OCI-LY7 (cell line): ENCODE measurements at regions not wholly inside any gene's neighbourhood (a gene's known extent, or its start where the extent isn't known, plus 50 kb on each side); places are given as distances from the start of the nearest gene placed in this dataset.

ENCODE experiments used
- BruUV-seq: library from RNA; stranded (reverse); fragments of 400-500 nt; replicated peaks from 2 replicates; lab custom pipeline; 2021; lab: Mats Ljungman, UMichigan
- CTCF ChIA-PET: fragments of 300-600 bp; sonication (Branson Sonifier 250); formaldehyde crosslinking; loops from one replicate; lab custom pipeline; 2022; ENCODE audit warnings: antibody characterized with exemption; ENCODE audit not compliant: unreplicated experiment; lab: Charles Lee
- POLR2A ChIA-PET: fragments of 300-600 bp; sonication (Branson Sonifier 250); formaldehyde crosslinking; loops from one replicate; lab custom pipeline; 2022; ENCODE audit warnings: antibody characterized with exemption; lab: Charles Lee
- DNase-seq: peaks from one replicate; pipeline ENCODE4 v3.0.0-alpha.2; 2015; ENCODE audit warnings: low spot score
- H2AFZ ChIP-seq: fragments of 200-600 bp; sonication (generic), shearing (Covaris generic); 2 replicates; pipeline ENCODE4 v1.6.1; 2014; ENCODE audit warnings: mild to moderate bottlenecking, antibody characterized with exemption, low read length, moderate library complexity
- H3K27ac ChIP-seq: fragments of 200-600 bp; sonication (generic); 2 replicates; pipeline ENCODE4 v1.5.1; 2014; ENCODE audit warnings: mixed run types, low read depth, mild to moderate bottlenecking, moderate library complexity, low read length, inconsistent platforms; ENCODE audit not compliant: poor library complexity, severe bottlenecking
- H3K36me3 ChIP-seq: fragments of 200-600 bp; sonication (generic); 2 replicates; pipeline ENCODE4 v1.6.1; 2014; ENCODE audit warnings: mild to moderate bottlenecking, antibody characterized with exemption, low read length, moderate library complexity, mixed read lengths; ENCODE audit not compliant: insufficient read depth
- H3K4me1 ChIP-seq: fragments of 200-600 bp; sonication (generic); 2 replicates; pipeline ENCODE4 v1.5.1; 2014; ENCODE audit warnings: mild to moderate bottlenecking, low read length; ENCODE audit not compliant: insufficient read depth, poor library complexity, severe bottlenecking
- H3K4me2 ChIP-seq: fragments of 200-600 bp; sonication (generic); 2 replicates; pipeline ENCODE4 v1.6.1; 2014; ENCODE audit warnings: mild to moderate bottlenecking, low read length
- H3K4me3 ChIP-seq: fragments of 200-600 bp; sonication (generic); 2 replicates; pipeline ENCODE4 v1.5.1; 2014; ENCODE audit warnings: mild to moderate bottlenecking, low read depth, low read length; ENCODE audit not compliant: poor library complexity, severe bottlenecking
- H3K79me2 ChIP-seq: fragments of 200-600 bp; sonication (generic); 2 replicates; pipeline ENCODE4 v1.6.1; 2016; ENCODE audit warnings: low read depth, mild to moderate bottlenecking, low read length, moderate library complexity, mixed read lengths; ENCODE audit not compliant: insufficient read depth
- H3K9me2 ChIP-seq: fragments of 200-600 bp; sonication (generic); 2 replicates; pipeline ENCODE4 v1.6.1; 2016; ENCODE audit warnings: mild to moderate bottlenecking, low read length, mixed read lengths; ENCODE audit not compliant: insufficient read depth
- H3K9me3 ChIP-seq: fragments of 200-600 bp; sonication (generic); 2 replicates; pipeline ENCODE4 v1.6.1; 2014; ENCODE audit warnings: mild to moderate bottlenecking, mixed run types, low read length, mixed read lengths
- H4K20me1 ChIP-seq: fragments of 200-600 bp; sonication (generic); 2 replicates; pipeline ENCODE4 v1.6.1; 2014; ENCODE audit warnings: mild to moderate bottlenecking, antibody characterized with exemption, low read length, moderate library complexity, mixed read lengths; ENCODE audit not compliant: insufficient read depth
- CTCF ChIP-seq: fragments of 200-600 bp; sonication (generic); conservative IDR thresholded peaks from 2 replicates; pipeline ENCODE4 v1.5.1; 2014; ENCODE audit warnings: mild to moderate bottlenecking, antibody characterized with exemption, low read length, moderate library complexity, mixed read lengths
- EZH2phosphoT487 ChIP-seq: fragments of 200-600 bp; sonication (generic); IDR thresholded peaks from 2 replicates; pipeline ENCODE4 v1.6.1; 2018; ENCODE audit warnings: low read depth, borderline replicate concordance, mild to moderate bottlenecking, mixed run types, antibody characterized with exemption, low read length, moderate library complexity, mixed read lengths
- intact Hi-C: fragments of 100-400 bp; cut with micrococcal nuclease; formaldehyde crosslinking; loops from one replicate; pipeline ENCODE4 v1.10.0; 2022; ENCODE audit not compliant: unreplicated experiment

- Histone ChIP-seq H3K36me3 (no peaks in the 10 kb centered on the region), H3K4me3 (no peak overlapping the region), H3K9me2 (no peaks in the 10 kb centered on the region), H3K9me3 (no peaks in the 10 kb centered on the region), H2AFZ (no peak overlapping the region), H3K4me2 (no peak overlapping the region), H3K4me1 (no peaks in the 10 kb centered on the region), H3K79me2 (no peaks in the 10 kb centered on the region), H4K20me1 (no peaks in the 10 kb centered on the region), H3K27ac (no peak overlapping the region)
- POLR2A ChIA-PET: interaction anchor here (0.9 kb wide), 1 partner anchor 18 kb away, joined by 3 read pairs; no protein-coding TSS in a partner anchor
- intact Hi-C loops: no loop called here
- TF ChIP-seq EZH2phosphoT487: no peak
- TF ChIP-seq CTCF: no peak
- no TSS peak for BruUV-seq
- DNase-seq: no peak
- CTCF ChIA-PET: no interaction called here
Observed at GRCh38 chr10:83648201-83648600, 491.1 kb upstream of the GHITM start.

GRCh38 chr10:83649471-83649870, 489.8 kb upstream of the GHITM start:
- BruUV-seq: no TSS peak
- intact Hi-C loops: no loop called here
- H4K20me1 ChIP-seq: no peaks in the 10 kb centered on the region
- H3K27ac ChIP-seq: no peak overlapping the region
- no peaks in the 10 kb centered on the region for H3K4me1 ChIP-seq
- H3K9me3 ChIP-seq: no peaks in the 10 kb centered on the region
- H3K36me3 ChIP-seq: no peaks in the 10 kb centered on the region
- DNase-seq: no peak
- H2AFZ ChIP-seq: no peak overlapping the region
- H3K4me2 ChIP-seq: no peak overlapping the region
- H3K9me2 ChIP-seq: no peaks in the 10 kb centered on the region; the same call in 1 of the 2 replicates
- no peak for TF ChIP-seq EZH2phosphoT487
- no peak for TF ChIP-seq CTCF
- ChIA-PET CTCF (no interaction called here), POLR2A (no interaction called here)
- H3K4me3 ChIP-seq: no peak overlapping the region
- no peaks in the 10 kb centered on the region for H3K79me2 ChIP-seq

- H3K79me2 ChIP-seq: no peaks in the 10 kb centered on the region
Observed at GRCh38 chr10:83654689-83655088, 484.6 kb upstream of the GHITM start.

More at GRCh38 chr10:83654689-83655088, 484.6 kb upstream of the GHITM start:
- Histone ChIP-seq H3K4me2 (no peak overlapping the region), H3K9me2 (no peaks in the 10 kb centered on the region; the same call in 1 of the 2 replicates), H3K36me3 (no peaks in the 10 kb centered on the region), H3K4me1 (no peaks in the 10 kb centered on the region), H4K20me1 (no peaks in the 10 kb centered on the region), H2AFZ (no peak overlapping the region), H3K9me3 (no peaks in the 10 kb centered on the region), H3K27ac (no peak overlapping the region), H3K4me3 (no peak overlapping the region)
- TF ChIP-seq CTCF (no peak), EZH2phosphoT487 (no peak)
- ChIA-PET POLR2A (no interaction called here), CTCF (no interaction called here)
- BruUV-seq: no TSS peak
- intact Hi-C loops: no loop called here
- no peak for DNase-seq
